ENCODE measurements at regions not wholly inside any gene's neighbourhood (a gene's known extent, or its start where the extent isn't known, plus 50 kb on each side); places are given as distances from the start of the nearest gene placed in this dataset.
"Not testable (repeated sequence)": the region's sequence is repeated elsewhere in the genome, so short reads cannot be mapped to it uniquely, and the experiment has no call there.

DNA sequence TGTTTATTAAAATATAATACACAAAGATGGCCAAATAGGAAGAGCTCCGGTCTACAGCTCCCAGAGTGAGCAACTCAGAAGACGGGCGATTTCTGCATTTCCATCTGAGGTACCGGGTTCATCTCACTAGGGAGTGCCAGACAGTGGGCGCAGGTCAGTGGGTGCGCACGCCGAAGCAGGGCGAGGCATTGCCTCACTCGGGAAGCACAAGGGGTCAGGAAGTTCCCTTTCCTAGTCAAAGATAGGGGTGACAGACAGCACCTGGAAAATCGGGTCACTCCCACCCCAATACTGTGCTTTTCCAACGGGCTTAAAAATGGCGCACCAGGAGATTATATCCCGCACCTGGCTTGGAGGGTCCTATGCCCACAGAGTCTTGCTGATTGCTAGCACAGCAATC, 234.9 kb upstream of the CDH11 start:
- TF ChIP-seq POLR2A (IDR thresholded peaks at IDR 0.05), result not testable (repeated sequence)
- TF ChIP-seq, protein P1, sequence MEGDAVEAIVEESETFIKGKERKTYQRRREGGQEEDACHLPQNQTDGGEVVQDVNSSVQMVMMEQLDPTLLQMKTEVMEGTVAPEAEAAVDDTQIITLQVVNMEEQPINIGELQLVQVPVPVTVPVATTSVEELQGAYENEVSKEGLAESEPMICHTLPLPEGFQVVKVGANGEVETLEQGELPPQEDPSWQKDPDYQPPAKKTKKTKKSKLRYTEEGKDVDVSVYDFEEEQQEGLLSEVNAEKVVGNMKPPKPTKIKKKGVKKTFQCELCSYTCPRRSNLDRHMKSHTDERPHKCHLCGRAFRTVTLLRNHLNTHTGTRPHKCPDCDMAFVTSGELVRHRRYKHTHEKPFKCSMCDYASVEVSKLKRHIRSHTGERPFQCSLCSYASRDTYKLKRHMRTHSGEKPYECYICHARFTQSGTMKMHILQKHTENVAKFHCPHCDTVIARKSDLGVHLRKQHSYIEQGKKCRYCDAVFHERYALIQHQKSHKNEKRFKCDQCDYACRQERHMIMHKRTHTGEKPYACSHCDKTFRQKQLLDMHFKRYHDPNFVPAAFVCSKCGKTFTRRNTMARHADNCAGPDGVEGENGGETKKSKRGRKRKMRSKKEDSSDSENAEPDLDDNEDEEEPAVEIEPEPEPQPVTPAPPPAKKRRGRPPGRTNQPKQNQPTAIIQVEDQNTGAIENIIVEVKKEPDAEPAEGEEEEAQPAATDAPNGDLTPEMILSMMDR (IDR thresholded peaks at IDR 0.05), result not testable (repeated sequence)
